HG03159 (cell line): ENCODE measurements at regions not wholly inside any gene's neighbourhood (a gene's known extent, or its start where the extent isn't known, plus 50 kb on each side); places are given as distances from the start of the nearest gene placed in this dataset.
"Not testable (repeated sequence)": the region's sequence is repeated elsewhere in the genome, so short reads cannot be mapped to it uniquely, and the experiment has no call there.

Experiments
- ATAC-seq: cut with Tn5 transposase; IDR thresholded peaks from one replicate; pipeline ENCODE4 v1.9.1; 2021; ENCODE audit warnings: mild to moderate bottlenecking, moderate library complexity; ENCODE audit not compliant: unreplicated experiment

DNA sequence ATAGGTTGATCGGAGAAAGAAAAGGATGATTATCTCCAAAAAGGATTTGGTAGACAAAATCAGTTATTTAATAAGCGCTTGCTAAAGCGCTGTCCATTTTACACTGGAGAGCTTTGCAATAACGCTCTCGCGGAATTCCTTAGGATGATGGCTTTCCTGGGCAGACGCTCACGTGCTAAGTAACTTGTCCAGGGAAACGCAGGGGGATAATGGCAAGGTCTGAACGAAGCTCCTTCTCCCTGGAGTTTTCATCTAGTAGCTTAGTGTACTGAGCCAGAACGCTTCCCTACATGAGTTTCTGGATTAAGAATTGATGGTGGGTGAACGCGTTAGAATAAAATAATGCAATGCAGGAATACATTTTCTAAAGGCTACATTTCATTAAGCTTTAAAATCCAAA is 739.5 kb upstream of the SALL3 start:
- ATAC-seq = no peak

DNA sequence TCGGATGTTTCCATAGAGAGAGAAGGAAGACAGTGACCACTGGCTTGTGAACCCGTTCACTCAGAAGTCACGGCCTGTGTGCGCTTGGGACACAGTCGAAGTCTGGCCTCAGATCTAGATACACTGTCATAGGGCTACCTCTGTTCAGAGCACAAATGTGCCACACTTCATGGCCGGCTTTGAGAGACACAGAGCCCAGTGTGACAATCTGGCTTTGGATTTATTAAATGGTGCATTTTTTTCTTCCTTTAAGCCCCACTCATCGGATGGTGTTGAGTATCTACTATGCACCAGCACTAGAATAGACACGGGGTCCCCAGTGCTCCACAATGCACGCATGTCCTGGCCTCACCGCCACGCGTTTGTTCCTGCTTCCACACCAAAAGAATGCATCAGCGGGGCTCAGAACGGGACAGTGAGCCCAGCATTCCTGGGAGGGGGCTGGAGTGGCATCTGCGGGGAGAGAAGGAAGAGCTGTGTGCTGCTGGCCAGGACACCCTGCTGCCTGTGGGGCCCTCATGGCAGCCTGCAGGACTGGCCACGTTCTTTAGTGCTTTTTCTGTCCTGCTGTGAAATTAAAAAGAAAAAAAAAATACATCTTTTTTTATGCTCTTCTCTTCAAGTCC is 738.9 kb upstream of the SALL3 start:
- no peak for ATAC-seq

DNA sequence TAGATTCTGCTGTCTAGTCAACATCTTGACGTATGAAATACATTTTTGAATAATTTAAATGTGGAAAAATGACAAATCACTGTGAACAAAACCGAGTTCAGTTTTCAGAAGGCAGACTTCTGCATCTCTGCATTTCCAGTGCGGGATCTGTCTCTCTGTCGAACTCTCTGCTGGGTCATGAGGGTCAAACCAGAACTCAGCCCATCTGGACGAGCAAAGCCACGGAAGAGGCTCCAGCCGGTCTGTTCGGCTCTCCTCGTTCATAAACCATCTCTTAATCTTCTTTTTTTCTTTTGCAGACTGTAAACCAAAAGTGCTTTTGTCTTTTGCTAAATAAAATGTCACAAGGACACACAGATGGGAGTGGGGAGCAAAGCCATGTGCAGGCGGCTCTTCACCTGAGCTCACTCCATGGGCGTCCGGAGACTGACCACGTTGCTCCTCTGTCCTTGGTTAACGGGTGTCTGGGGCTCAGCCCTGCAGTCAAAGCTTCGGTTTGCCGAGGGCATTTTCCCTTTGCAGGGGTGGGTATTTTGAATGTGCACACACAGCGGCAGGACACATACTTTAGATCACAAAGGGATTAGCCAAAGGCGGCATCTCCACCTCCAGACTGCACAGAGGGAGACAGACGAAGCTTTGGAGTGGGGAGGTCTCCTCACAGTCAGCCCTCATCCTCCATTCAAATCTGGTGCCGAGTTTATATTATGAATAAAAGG is 737.9 kb upstream of the SALL3 start:
- no peak for ATAC-seq

DNA sequence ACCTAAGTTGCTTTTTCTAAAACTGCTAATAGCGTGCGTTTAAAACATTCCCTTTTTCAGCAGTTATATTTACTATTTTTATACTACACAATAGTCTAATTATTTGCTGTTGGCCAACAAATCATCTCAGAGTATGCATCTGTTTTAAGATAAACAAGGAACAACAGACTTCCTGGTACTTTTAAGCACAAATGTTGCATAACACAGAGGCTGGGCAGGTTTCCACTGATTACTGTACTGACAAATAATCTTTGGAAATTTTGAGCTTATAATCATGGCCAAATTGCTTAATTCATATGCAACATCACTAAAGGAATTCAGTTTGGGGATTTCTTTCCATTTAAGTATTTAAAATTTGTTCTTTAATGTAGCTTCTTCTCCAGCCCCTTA is 737.4 kb upstream of the SALL3 start:
- no peak for ATAC-seq

DNA sequence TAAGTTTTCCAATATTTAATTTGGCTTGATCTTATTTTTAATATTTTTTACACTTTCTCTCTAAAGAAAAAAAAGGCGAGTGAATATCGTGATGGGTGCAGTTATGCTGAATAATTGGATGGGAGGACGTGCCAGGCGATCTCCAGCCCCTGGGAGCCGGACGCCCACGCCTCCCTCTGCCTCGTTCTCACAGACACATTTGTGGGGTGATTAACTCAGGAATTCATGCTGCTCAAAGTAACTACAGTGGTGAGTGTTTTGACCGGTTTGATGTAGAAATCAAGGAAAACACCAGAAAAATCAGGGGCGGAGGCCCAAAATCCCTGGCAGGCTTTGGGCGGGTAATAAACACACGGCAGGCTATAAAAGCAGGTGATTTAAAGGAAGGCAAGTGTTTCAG is 736.8 kb upstream of the SALL3 start:
- ATAC-seq = no peak

DNA sequence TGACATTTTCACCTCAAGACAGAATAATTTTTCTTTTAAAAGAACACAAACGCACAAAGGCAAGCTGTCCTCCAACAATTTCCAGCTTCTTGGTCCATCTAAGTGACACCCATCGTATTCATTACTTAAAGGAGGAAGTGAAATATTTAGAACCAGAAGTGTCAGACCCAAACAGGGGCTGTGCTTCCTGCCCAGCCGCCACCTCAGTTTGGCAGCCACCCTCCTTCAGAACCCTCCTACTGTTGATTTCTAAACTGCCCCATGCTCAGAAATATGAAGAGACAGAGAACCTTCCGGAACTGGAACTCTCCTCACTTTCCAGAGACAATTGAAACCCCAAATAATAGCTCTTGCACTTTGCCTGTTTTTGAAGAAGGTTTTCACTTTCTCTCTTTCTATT is 734.8 kb upstream of the SALL3 start:
- no peak for ATAC-seq

DNA sequence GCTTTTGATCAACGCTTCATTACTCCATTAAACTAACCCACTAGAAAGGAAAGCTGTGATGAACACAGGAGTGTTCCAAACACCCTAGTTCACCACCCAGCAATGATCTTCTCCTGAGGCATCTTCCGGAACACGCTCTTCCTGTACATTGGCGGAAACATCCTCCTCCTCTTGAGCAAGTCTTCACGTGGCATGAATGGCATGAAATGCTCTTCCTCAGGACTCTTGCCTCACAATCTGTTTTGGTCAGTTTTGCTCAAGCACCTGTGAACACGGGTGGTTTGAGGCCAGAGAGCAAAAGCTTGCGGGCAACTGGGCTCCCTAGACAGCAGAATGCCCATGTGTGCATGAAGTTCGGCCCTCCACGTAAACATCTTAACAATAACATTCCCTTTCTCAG is 734.2 kb upstream of the SALL3 start:
- no peak for ATAC-seq

DNA sequence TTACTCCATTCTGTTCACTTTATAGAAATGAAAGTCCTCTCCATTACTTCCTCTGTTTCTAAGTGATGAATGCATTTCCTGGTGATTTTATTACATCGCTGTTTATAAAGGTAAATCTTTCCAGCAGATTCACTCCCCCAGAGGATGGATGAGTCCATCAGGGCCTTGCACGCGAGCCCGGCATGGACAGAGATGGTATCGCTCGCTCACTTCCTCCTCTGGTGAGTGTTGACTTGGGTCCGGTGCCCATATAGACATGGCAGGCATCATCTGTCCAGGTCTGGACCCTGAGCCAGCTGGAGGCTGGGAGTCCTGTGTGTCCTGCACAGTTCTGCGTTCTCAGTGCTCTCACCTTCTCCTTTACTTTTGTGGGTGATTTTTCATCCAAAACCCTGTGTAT is 733.6 kb upstream of the SALL3 start:
- no peak for ATAC-seq

DNA sequence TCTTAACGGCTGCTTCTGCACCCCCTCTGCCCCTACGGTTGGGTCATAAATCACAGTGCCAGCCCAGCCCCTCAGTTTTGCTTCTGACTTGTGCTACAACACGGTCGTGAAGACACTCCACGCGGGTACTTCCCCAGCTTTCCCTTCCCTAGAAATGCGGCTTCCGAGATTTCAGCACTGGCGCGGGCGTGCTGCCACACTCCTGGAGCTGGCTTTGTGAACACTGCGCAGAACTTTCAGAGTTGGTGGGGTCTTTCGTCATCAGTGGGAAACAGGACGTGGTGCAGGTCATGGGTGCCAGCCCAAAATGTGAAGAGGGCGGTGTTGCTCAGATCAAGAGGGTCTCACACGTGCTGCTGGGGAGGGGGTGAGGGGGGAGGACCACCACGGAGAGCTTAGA is 733.0 kb upstream of the SALL3 start:
- ATAC-seq = no peak

DNA sequence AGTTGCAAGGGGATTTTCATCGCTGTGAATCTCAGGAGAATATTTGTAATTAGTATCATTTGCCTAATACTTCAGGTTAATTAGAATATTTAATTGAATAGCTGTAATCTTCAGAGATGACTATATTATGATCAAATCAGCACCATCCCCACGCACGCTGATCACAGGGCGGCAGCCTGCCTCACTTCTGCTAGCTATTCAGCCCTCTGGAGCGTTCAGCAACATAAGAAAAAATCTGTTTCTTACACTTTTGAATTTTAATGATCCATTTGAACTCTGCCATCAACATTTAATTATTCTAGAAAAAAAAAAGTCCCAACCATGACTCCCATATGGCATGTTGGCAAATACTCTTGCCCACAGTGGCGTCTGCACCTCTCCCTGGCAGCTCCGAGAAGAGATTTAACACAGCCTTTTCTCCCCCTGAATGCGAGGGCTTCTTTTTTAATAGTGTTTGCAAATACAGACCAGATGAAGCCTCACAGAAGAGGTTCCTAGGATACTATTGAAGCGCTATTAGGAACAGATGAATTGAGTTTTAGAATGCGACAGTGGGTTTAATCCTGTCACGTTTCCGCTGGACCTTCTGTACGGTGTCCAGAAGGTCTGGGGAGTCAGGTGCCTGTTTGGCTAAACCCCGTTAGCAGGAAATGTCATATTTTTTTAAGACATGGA is 731.9 kb upstream of the SALL3 start:
- ATAC-seq = no peak

DNA sequence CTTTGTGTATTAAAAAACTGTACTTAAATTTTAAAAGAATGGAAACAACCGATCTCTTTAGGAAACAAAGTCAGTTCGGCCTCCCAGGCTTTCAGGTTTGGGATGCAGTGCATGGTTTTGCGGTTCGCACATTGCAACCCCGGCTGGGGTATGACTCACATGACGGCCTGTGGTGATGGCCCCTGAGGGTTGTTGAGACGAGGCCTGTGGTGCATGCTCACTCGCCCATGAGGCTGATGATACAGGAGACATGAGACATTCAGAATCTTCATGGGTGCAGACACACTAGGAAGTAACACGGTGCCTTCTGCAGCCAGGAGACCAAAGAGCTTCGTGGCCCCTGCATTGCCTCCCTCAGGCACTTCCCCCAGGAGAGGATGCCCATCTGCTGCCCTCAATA is 724.6 kb upstream of the SALL3 start:
- ATAC-seq = no peak

DNA sequence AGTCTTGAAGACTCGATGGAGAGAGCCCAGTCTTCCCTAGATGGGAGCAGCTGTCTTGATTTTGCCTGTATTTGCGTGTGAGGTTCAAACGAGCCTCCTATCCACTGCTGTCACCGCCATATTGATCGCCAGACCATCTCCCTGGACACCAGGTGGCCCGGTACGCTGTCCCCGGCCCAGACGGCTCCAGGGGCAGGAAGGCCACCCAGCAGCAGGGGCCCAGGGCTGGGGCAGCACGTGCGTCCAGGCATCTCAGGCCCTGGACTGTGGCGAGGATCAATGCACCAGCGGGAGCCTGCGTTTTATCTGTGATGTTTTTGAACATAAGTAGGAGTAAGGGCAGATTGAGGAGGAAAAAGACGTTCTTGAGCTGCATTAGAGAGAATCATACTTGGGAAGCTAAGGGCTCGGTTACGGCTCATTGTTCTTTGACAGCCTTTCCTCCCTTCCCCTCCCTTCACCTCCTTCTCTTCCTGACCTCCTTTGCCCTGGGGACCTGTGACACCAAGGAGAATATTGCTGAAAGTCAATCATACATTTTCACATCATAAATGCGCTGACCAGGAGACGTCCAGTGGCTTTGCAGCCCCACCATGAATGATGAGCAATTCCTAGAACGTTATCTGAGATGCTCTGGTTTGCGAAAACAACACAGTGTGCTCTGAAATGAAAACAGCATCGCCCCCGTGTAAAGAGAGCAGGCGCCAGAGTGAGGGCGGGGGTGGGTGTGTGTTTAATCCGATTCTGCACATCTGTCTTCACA is 711.2 kb upstream of the SALL3 start:
- no peak for ATAC-seq

DNA sequence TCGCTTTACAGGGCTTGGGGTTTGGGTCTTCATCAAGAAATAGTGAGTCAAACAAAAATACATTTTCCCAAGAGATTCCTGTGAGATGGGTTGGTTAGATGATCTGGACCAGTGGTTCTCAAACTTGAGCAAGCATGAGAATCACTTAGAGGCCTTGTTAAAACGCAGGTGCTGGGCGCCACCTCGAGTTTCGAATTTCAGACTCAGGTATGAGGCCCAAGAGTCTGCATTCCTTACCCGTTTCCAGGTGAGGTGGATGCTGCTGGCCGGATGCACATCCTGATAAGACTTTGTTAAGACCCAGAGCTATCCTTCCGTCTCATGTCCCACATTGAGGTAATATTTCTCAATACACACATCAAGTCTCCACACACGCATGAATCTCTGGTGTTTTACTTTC is 707.8 kb upstream of the SALL3 start:
- no peak for ATAC-seq

DNA sequence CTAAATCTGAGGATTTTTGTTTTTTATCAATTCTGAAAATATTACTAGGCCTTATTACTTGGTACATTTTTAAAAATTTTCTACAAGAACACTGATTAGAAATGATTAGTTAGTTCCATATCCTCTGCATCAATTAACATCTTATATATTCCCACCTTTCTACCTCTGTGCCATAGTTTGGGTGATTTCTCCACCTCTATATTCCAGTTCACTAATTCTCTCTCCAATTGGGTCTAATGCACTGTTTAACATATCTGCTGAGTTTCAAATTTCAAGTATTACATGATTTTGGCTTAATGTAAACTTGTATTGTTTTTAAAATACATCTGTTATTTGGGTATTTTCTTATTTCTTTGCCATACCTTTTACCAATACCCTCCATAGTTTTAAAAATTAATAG is 705.7 kb upstream of the SALL3 start:
- no peak for ATAC-seq

DNA sequence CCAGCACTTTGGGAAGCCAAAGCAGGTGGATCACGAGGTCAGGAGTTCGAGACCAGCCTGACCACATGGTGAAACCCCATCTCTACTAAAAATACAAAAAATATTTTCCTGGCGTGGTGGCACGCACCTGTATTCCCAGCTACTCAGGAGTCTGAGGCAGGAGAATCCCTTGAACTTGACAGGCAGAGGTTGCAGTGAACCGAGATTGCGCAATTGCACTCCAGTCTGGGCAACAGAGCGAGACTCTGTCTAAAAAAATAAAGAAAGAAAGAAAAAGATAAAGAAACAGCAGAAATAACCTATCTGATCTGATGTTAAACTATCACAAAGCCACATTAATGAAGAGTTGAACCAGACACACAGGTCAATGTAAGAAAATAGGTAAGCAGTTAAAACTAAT is 696.2 kb upstream of the SALL3 start:
- not testable (repeated sequence) for ATAC-seq

DNA sequence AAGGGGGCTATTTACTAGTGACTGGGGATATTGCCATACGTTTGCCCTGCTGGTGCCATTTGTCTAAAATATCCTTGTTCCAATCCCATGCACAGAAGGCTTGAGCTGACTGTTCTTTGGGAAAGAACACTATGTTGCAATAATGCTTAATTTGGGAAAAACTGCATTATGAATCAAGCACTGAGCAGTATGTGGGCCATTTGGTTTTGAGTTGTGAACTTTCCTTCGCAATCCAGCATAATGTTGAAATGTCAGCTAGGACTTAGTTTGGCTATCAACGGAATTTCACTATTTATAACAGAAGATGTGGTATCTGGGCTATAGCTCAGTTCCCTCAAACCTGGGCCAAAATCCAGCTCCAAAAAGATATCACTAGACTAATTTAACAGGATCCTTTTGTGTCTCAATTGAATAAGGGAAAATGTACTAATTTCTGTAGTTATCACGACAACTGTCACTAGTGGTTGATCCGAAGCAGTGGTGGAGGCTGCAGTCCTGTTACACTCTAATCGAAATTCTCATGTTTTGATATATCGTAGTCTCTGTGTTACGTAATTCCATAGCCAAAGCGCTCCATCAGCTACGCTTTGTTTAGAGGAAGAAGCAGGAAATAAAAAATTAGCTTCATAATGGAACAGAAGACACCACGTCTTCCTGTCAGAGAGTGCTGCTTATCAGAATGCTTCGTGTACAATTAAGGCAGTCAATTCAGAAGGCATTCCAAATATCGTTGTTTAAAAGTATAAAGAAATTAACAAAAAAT is 686.8 kb upstream of the SALL3 start:
- no peak for ATAC-seq

DNA sequence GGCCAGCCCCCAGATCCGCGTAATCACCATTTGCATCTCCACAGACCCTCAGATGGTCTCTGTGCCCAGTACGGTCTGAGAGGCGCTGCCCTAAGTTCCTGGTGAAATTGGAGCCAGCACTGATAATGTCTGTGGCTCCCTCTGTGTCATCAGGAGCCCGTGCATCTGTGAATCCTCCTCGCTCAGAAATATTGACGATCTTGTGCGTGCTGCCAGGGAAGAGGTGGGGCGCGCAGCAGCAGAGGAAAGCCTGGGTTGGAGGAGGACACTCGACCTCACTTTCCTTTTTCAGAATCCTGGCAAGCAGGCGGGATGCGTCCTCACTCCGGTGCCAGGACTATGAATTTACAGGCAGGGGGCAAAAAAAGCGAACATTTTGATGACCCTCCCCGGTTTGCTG is 686.1 kb upstream of the SALL3 start:
- no peak for ATAC-seq

DNA sequence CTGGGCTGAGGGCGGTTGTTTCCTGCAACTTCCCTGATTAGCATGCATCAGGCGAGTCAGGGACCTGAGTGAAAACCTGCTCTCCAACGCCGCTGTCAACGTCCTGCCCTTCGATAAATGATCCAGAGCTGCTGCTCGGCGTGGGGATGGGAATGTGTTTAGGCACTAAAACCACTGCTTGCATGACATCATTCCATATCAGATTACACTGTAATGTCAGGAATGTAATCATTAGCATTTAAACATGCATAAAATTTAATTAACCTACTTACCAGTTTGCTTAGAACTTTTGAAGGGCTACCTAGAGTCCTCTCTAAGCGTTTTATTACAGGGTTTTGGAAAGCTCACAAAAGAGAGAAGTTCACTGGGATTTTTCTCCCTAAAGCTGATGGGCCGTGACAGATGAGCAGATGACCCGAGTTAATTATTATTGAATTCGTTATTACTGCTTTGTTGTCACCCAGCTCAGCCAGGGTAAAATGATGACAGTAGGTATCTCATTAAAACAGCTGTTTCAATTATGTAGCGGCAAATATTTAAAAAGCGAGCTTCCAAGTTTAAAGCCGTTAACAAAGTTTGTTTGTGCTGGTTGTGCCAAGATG is 685.6 kb upstream of the SALL3 start:
- ATAC-seq = no peak

DNA sequence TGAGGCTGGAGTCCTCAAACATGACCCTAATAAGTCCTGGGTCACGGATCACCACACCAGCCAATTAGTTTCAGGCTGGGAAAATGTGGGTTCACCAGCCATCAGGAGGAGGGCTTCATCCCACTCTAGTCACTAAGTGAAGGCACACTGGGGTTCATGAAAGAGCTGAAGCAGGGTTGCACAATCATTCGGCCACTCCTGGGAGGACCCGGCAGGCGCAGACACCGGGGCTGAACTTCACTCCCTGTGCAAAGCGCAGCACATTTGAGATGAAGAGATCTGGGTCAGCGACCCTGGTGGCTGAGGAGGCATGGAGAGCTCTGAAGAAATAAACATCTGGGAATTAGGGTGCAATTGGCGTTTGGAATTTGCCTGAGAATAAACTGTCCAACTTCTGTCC is 684.4 kb upstream of the SALL3 start:
- no peak for ATAC-seq

DNA sequence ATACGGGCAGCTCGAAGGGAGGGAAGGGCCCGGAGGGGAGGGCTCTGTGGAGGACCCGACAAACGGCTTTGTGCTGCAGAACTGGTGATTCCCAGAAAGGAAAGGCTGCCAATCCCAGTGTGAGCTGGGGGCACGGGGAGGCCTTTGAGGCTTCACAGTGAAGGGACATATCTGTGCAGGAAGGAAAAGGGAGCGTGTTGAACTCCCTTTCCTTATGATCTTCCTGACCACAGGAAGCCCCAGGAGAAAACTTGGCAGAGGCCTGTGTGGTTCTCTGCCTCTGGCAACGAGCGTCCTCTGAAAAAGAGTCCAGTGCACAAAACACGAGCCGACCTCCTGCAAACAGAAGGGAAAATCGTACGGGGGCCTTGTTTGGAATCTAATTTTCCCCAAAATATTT is 683.5 kb upstream of the SALL3 start:
- no peak for ATAC-seq

DNA sequence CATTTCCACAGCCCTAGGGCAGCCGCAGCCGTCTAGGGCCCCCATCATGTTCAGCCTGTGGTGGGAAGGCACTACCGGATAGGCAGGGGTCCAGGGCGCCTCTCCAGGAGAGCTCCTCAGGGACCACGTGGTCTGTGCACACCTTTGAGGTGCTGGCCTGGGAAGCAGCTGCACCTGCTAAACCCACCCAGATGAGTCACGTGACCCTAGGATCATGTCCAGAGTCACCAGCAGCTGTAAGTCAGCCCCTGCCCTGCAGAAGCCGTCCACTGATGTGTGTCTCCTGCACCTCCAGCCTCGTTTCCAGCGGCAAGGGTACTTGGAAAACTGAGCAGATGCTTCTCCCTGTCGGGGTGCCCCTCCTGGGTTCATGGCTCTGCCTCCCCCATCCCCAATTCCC is 682.6 kb upstream of the SALL3 start:
- ATAC-seq = no peak
